Fibroblast of skin of left biceps (primary cell): ENCODE measurements at regions not wholly inside any gene's neighbourhood (a gene's known extent, or its start where the extent isn't known, plus 50 kb on each side); places are given as distances from the start of the nearest gene placed in this dataset.

Experiments
- DNase-seq, 2 experiments: peaks; one replicate each; pipeline ENCODE4 v3.0.0-alpha.2; 2013; ENCODE audit warnings: low read depth in 2 of 2

GRCh38 chr13:104008541-104009435 lies 942.6 kb upstream of the SLC10A2 start:
- DNase-seq, result peak in 1 of 2 experiments; percentile 4

GRCh38 chr13:104008075-104008474 lies 941.9 kb upstream of the SLC10A2 start:
- DNase-seq, result no peak

GRCh38 chr13:104006625-104007075 lies 940.4 kb upstream of the SLC10A2 start:
- no peak for DNase-seq

- DNase-seq, result no peak
Observed at GRCh38 chr13:104004572-104004971, 938.4 kb upstream of the SLC10A2 start.

- DNase-seq, result no peak
Observed at GRCh38 chr13:104002216-104002615, 936.0 kb upstream of the SLC10A2 start.

- DNase-seq, result no peak
Observed at GRCh38 chr13:104001766-104002165, 935.5 kb upstream of the SLC10A2 start.

GRCh38 chr13:103996733-103997132 lies 930.5 kb upstream of the SLC10A2 start:
- no peak for DNase-seq

GRCh38 chr13:103983948-103984347 lies 917.7 kb upstream of the SLC10A2 start:
- DNase-seq, result no peak

- no peak for DNase-seq
Observed at GRCh38 chr13:103976371-103976770, 910.2 kb upstream of the SLC10A2 start.

GRCh38 chr13:103973740-103974139 lies 907.5 kb upstream of the SLC10A2 start:
- DNase-seq, result no peak

- no peak for DNase-seq
Observed at GRCh38 chr13:103969520-103970050, 903.4 kb upstream of the SLC10A2 start.

- DNase-seq, result no peak
Observed at GRCh38 chr13:103965506-103966243, 899.5 kb upstream of the SLC10A2 start.

- DNase-seq, result no peak
Observed at GRCh38 chr13:103961784-103962183, 895.6 kb upstream of the SLC10A2 start.

GRCh38 chr13:103961129-103961528 lies 894.9 kb upstream of the SLC10A2 start:
- DNase-seq, result no peak

GRCh38 chr13:103960001-103960400 lies 893.8 kb upstream of the SLC10A2 start:
- no peak for DNase-seq

- no peak for DNase-seq
Observed at GRCh38 chr13:103958691-103959090, 892.5 kb upstream of the SLC10A2 start.

GRCh38 chr13:103957939-103958338 lies 891.7 kb upstream of the SLC10A2 start:
- DNase-seq, result no peak

- DNase-seq, result no peak
Observed at GRCh38 chr13:103953859-103954258, 887.6 kb upstream of the SLC10A2 start.

- DNase-seq, result no peak
Observed at GRCh38 chr13:103952183-103952582, 886.0 kb upstream of the SLC10A2 start.

GRCh38 chr13:103948426-103948825 lies 882.2 kb upstream of the SLC10A2 start:
- DNase-seq, result no peak

- DNase-seq, result no peak
Observed at GRCh38 chr13:103945836-103946235, 879.6 kb upstream of the SLC10A2 start.

GRCh38 chr13:103941506-103942140 lies 875.4 kb upstream of the SLC10A2 start:
- DNase-seq, result no peak
